HCT116 (cell line): ENCODE measurements at regions not wholly inside any gene's neighbourhood (a gene's known extent, or its start where the extent isn't known, plus 50 kb on each side); places are given as distances from the start of the nearest gene placed in this dataset.

Source experiments
- EZH2 ChIP-seq: fragments of 200-600 bp; sonication (generic); IDR thresholded peaks from 2 replicates; pipeline ENCODE4 v1.6.1; 2017; ENCODE audit warnings: antibody characterized with exemption, mixed run types
- EZH2phosphoT487 ChIP-seq: fragments of 200-600 bp; IDR thresholded peaks from 2 replicates; pipeline ENCODE4 v1.6.1; 2018; ENCODE audit warnings: antibody characterized with exemption, borderline replicate concordance
- POLR2A ChIP-seq: IDR thresholded peaks from 2 replicates; pipeline ENCODE4 v1.7.0; 2011; ENCODE audit warnings: borderline replicate concordance; ENCODE audit not compliant: insufficient read depth, insufficient read length; ENCODE audit errors: extremely low read depth
- POLR2AphosphoS5 ChIP-seq: IDR thresholded peaks from 2 replicates; pipeline ENCODE4 v1.6.1; 2011; ENCODE audit warnings: mild to moderate bottlenecking, low read depth, low read length, moderate library complexity
- YY1 ChIP-seq: IDR thresholded peaks from 2 replicates; pipeline ENCODE4 v1.6.1; 2011; ENCODE audit warnings: low read length, low read depth, moderate library complexity, mild to moderate bottlenecking; ENCODE audit not compliant: insufficient replicate concordance; ENCODE audit errors: extremely low read depth
- TF ChIP-seq, protein P1 (sequence below), 3 experiments: fragments of 200-600 bp in 1 of 3; sonication (generic) in 1 of 3; IDR thresholded peaks in 2 of 3; conservative IDR thresholded peaks in 1 of 3; 2 replicates each; pipeline ENCODE4 v1.5.1; 2012 to 2017; ENCODE audit warnings: low read depth in 2 of 3, low read length in 2 of 3, antibody characterized with exemption in 1 of 3, borderline replicate concordance in 1 of 3, control low read depth in 1 of 3, mild to moderate bottlenecking in 1 of 3, mixed read lengths in 1 of 3, mixed run types in 1 of 3, moderate library complexity in 1 of 3; ENCODE audit not compliant: insufficient read depth in 1 of 3
- TF ChIP-seq, protein P2 (sequence below): IDR thresholded peaks from 2 replicates; pipeline ENCODE4 v1.6.1; 2012

DNA sequence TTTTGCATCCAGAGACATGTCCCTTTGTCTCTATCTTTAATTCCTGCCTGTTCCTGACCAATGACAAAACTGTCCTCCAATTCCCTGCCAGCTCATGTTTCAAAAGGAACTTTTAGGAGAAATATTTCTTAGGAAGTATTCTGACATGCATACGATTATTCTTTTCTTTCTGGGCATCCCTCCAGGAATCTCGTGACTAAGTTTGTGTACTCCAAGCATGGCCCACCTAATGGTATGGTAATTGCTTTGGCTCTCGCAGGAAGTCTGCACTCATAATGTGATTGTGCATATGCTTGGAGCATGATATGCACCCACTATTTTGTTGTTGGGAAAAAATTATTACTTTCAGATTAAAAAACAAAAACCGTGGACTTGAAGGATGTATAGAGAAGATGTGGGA lies 256.4 kb downstream of the PRDM2 start:
- TF ChIP-seq, protein P1, sequence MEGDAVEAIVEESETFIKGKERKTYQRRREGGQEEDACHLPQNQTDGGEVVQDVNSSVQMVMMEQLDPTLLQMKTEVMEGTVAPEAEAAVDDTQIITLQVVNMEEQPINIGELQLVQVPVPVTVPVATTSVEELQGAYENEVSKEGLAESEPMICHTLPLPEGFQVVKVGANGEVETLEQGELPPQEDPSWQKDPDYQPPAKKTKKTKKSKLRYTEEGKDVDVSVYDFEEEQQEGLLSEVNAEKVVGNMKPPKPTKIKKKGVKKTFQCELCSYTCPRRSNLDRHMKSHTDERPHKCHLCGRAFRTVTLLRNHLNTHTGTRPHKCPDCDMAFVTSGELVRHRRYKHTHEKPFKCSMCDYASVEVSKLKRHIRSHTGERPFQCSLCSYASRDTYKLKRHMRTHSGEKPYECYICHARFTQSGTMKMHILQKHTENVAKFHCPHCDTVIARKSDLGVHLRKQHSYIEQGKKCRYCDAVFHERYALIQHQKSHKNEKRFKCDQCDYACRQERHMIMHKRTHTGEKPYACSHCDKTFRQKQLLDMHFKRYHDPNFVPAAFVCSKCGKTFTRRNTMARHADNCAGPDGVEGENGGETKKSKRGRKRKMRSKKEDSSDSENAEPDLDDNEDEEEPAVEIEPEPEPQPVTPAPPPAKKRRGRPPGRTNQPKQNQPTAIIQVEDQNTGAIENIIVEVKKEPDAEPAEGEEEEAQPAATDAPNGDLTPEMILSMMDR (IDR thresholded peaks at IDR 0.05 in 2 of 3, conservative IDR thresholded peaks at IDR 0.05 in 1 of 3; ENCODE audit: borderline replicate concordance in 1 of 3, insufficient read depth in 1 of 3, low read depth in 2 of 3, low read length in 2 of 3) = no peak
- no peak for TF ChIP-seq POLR2A
- no peak for TF ChIP-seq EZH2
- no peak for TF ChIP-seq EZH2phosphoT487
- TF ChIP-seq POLR2AphosphoS5 = no peak
- TF ChIP-seq, protein P2, sequence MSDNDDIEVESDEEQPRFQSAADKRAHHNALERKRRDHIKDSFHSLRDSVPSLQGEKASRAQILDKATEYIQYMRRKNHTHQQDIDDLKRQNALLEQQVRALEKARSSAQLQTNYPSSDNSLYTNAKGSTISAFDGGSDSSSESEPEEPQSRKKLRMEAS = no peak
- TF ChIP-seq YY1 = no peak
